ENCODE measurements at regions not wholly inside any gene's neighbourhood (a gene's known extent, or its start where the extent isn't known, plus 50 kb on each side); places are given as distances from the start of the nearest gene placed in this dataset.

- intact Hi-C loops (cut with DNase I; ENCODE audit: low total_unique reads) = no loop called here
- no peak for ATAC-seq
Observed at GRCh38 chr3:115445559-115445958, 177.8 kb upstream of the GAP43 start.

GRCh38 chr3:115448851-115449250 is 174.5 kb upstream of the GAP43 start:
- Histone ChIP-seq H3K27me3 (no peaks in the 10 kb centered on the region), H3K9me3 (no peaks in the 10 kb centered on the region), H3K36me3 (no peaks in the 10 kb centered on the region), H3K4me1 (no peaks in the 10 kb centered on the region), H3K4me3 (no peak overlapping the region), H3K27ac (no peak overlapping the region)
- no peak for DNase-seq
- in situ Hi-C loops (cut with MboI; ENCODE audit: low sequenced_read_pairs in 4 of 4) = no loop called here
- TF ChIP-seq CTCF (IDR thresholded peaks at IDR 0.05 in 4 of 5, conservative IDR thresholded peaks at IDR 0.05 in 1 of 5) (no peak), POLR2A (IDR thresholded peaks at IDR 0.05) (no peak)
- ATAC-seq = no peak
- intact Hi-C loops (cut with DNase I; ENCODE audit: low total_unique reads) = no loop called here

More at GRCh38 chr3:115445559-115445958, 177.8 kb upstream of the GAP43 start:
- no peak overlapping the region for H3K27ac ChIP-seq
- in situ Hi-C loops (cut with MboI; ENCODE audit: low sequenced_read_pairs in 4 of 4) = no loop called here
- H3K4me3 ChIP-seq = no peak overlapping the region
- H3K27me3 ChIP-seq = no peaks in the 10 kb centered on the region
- DNase-seq = no peak
- H3K9me3 ChIP-seq = no peaks in the 10 kb centered on the region
- TF ChIP-seq POLR2A (IDR thresholded peaks at IDR 0.05) = no peak
- TF ChIP-seq CTCF (IDR thresholded peaks at IDR 0.05 in 4 of 5, conservative IDR thresholded peaks at IDR 0.05 in 1 of 5) = no peak
- no peaks in the 10 kb centered on the region for H3K36me3 ChIP-seq
- H3K4me1 ChIP-seq = no peaks in the 10 kb centered on the region

- Histone ChIP-seq H3K27ac (no peak overlapping the region), H3K4me1 (no peaks in the 10 kb centered on the region), H3K4me3 (no peak overlapping the region), H3K9me3 (no peaks in the 10 kb centered on the region), H3K27me3 (no peaks in the 10 kb centered on the region), H3K36me3 (no peaks in the 10 kb centered on the region)
- no peak for TF ChIP-seq POLR2A (IDR thresholded peaks at IDR 0.05)
- ATAC-seq (no peak), DNase-seq (no peak)
- in situ Hi-C loops (cut with MboI; ENCODE audit: low sequenced_read_pairs in 4 of 4) (no loop called here), intact Hi-C loops (cut with DNase I; ENCODE audit: low total_unique reads) (no loop called here)
Observed at GRCh38 chr3:115450036-115450435, 173.3 kb upstream of the GAP43 start.

GRCh38 chr3:115464036-115464435 is 159.3 kb upstream of the GAP43 start:
- Histone ChIP-seq H3K36me3 (no peaks in the 10 kb centered on the region), H3K27me3 (no peaks in the 10 kb centered on the region), H3K27ac (no peak overlapping the region), H3K4me1 (no peaks in the 10 kb centered on the region), H3K9me3 (no peaks in the 10 kb centered on the region), H3K4me3 (no peak overlapping the region)
- TF ChIP-seq CTCF (IDR thresholded peaks at IDR 0.05 in 4 of 5, conservative IDR thresholded peaks at IDR 0.05 in 1 of 5) = no peak
- no peak for TF ChIP-seq POLR2A (IDR thresholded peaks at IDR 0.05)
- intact Hi-C loops (cut with DNase I; ENCODE audit: low total_unique reads) = no loop called here
- ATAC-seq (no peak), DNase-seq (no peak)
- in situ Hi-C loops (cut with MboI; ENCODE audit: low sequenced_read_pairs in 4 of 4) = no loop called here

- intact Hi-C loops (cut with DNase I; ENCODE audit: low total_unique reads) = no loop called here
- no peaks in the 10 kb centered on the region for H3K27me3 ChIP-seq
- in situ Hi-C loops (cut with MboI; ENCODE audit: low sequenced_read_pairs in 4 of 4) = no loop called here
- TF ChIP-seq POLR2A (IDR thresholded peaks at IDR 0.05) (no peak), CTCF (IDR thresholded peaks at IDR 0.05 in 4 of 5, conservative IDR thresholded peaks at IDR 0.05 in 1 of 5) (no peak)
- no peaks in the 10 kb centered on the region for H3K4me1 ChIP-seq
- no peak overlapping the region for H3K27ac ChIP-seq
- no peaks in the 10 kb centered on the region for H3K36me3 ChIP-seq
- ATAC-seq = no peak
- DNase-seq = no peak
- no peak overlapping the region for H3K4me3 ChIP-seq
- H3K9me3 ChIP-seq = no peaks in the 10 kb centered on the region
Observed at GRCh38 chr3:115469649-115470048, 153.7 kb upstream of the GAP43 start.
